Kidney epithelial cell (primary cell): ENCODE measurements at regions not wholly inside any gene's neighbourhood (a gene's known extent, or its start where the extent isn't known, plus 50 kb on each side); places are given as distances from the start of the nearest gene placed in this dataset.
"Not testable (repeated sequence)": the region's sequence is repeated elsewhere in the genome, so short reads cannot be mapped to it uniquely, and the experiment has no call there.

ENCODE experiments used
- DNase-seq: peaks from one replicate; pipeline ENCODE4 v3.0.0-alpha.2; 2010; ENCODE audit warnings: low read depth
- H3K27me3 ChIP-seq: 2 replicates; pipeline ENCODE4 v1.6.0; 2011; ENCODE audit warnings: low read length; ENCODE audit not compliant: control insufficient read depth, insufficient read depth
- H3K36me3 ChIP-seq: 2 replicates; pipeline ENCODE4 v1.5.1; 2011; ENCODE audit warnings: low read length; ENCODE audit not compliant: control insufficient read depth, insufficient read depth
- H3K4me3 ChIP-seq: 2 replicates; pipeline ENCODE4 v1.5.1; 2011; ENCODE audit warnings: low read depth, mild to moderate bottlenecking, control low read depth, low read length
- CTCF ChIP-seq: IDR thresholded peaks from 2 replicates; pipeline ENCODE4 v1.5.1; 2011; ENCODE audit warnings: mild to moderate bottlenecking, moderate library complexity, low read length, control low read depth, inconsistent platforms; ENCODE audit not compliant: insufficient read depth, poor library complexity, severe bottlenecking

- Histone ChIP-seq H3K36me3 (no peaks in the 10 kb centered on the region), H3K4me3 (no peak overlapping the region), H3K27me3 (no peaks in the 10 kb centered on the region)
- no peak for TF ChIP-seq CTCF
- DNase-seq: no peak
Observed at GRCh38 chr2:142813830-142814829, 63.3 kb upstream of the KYNU start.

- H3K4me3 ChIP-seq, H3K27me3 ChIP-seq, H3K36me3 ChIP-seq, DNase-seq: not testable (repeated sequence)
Observed at GRCh38 chr2:142811644-142812043, 65.8 kb upstream of the KYNU start.

GRCh38 chr2:142805244-142805643 lies 72.2 kb upstream of the KYNU start:
- Histone ChIP-seq H3K27me3 (no peaks in the 10 kb centered on the region), H3K36me3 (no peaks in the 10 kb centered on the region), H3K4me3 (no peak overlapping the region)
- DNase-seq: no peak
- TF ChIP-seq CTCF: no peak

- DNase-seq: no peak
- Histone ChIP-seq H3K4me3 (no peak overlapping the region), H3K36me3 (no peaks in the 10 kb centered on the region), H3K27me3 (no peaks in the 10 kb centered on the region)
- TF ChIP-seq CTCF: no peak
Observed at GRCh38 chr2:142803158-142803557, 74.3 kb upstream of the KYNU start.

- H3K4me3 ChIP-seq: no peak overlapping the region
- no peaks in the 10 kb centered on the region for H3K36me3 ChIP-seq
- TF ChIP-seq CTCF: no peak
- no peak for DNase-seq
- H3K27me3 ChIP-seq: no peaks in the 10 kb centered on the region
Observed at GRCh38 chr2:142796588-142796987, 80.9 kb upstream of the KYNU start.

GRCh38 chr2:142796161-142796560 lies 81.3 kb upstream of the KYNU start:
- H3K27me3 ChIP-seq: no peaks in the 10 kb centered on the region
- DNase-seq: no peak
- TF ChIP-seq CTCF: no peak
- no peaks in the 10 kb centered on the region for H3K36me3 ChIP-seq
- H3K4me3 ChIP-seq: no peak overlapping the region
